ENCODE measurements at regions not wholly inside any gene's neighbourhood (a gene's known extent, or its start where the extent isn't known, plus 50 kb on each side); places are given as distances from the start of the nearest gene placed in this dataset.
A peak's percentile ranks its signal among the peaks of the same experiment; 100 is the strongest.
"Not testable (repeated sequence)": the region's sequence is repeated elsewhere in the genome, so short reads cannot be mapped to it uniquely, and the experiment has no call there.

DNA sequence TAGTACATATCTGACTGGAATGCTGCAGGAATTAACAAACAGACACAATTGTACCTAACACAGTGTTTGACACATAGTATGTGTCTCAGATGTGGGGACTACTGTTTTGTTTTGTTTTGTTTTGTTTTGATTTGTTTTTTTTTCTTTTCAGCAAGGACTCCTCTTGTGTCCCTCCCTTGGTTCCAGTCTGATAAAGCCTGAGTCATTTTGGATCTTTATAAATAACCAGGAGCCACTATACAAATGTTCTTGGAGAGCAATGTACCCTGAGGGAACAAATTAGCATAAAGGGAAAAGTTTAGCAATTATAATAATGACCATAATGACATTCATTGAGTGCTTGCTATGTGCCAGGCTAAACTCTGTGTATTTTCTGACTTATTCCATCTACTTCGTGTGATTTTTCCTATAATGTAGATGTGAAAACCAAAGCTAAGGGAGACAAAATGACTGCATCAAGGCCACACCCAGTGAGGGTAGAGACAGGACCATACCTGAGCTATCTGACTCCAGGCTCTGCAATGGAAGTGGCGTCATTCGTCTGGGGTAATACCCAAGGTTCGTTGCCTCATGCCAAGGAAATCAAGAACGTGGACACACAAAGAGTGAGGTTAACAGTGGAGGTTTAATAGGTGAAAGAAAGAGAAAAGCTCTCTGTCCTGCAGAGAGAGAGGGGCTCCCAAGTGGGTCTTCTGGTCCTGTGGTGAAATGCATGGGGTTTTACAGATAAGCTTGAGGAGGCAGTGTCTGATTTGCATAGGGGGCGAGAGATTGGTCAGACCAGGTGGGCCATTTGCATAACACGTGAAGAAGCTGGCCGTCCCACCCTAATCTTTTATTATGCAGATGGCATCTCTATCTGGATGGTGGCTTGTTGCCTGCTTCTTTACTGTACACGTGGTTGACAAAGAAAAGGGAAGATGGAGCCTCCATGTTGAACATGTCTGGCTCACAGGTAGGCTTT lies 285.5 kb upstream of the SFSWAP start:
- DNase-seq, result no peak

DNA sequence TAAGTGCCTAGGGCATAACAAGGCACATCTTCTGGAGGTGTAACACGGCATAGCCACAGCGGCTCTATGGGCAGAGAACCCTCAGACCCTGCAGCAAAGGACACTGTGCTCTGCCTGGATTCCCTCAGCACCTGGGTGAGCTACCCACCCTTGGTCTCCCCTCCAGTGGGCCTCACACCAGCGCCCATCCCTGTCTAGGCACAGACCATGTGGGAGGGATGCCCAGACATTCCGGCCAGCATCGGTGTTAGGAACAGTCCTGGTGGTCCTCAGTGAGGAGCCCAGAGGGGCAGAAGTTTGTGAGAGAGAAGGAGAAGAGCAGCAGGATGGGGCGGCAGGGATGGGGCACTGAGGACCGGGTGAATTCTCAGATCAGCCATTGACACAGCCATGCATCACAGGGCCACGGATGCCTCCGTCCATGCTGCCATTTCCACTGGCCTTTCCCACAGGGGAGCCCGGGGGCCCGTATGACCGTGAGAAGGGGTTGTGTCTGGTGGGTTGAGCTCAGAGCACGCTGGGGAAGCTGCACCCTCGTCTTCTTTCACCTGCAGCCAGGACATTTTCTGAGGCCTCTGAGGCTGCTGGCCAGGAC lies 282.7 kb upstream of the SFSWAP start:
- DNase-seq, result no peak

DNA sequence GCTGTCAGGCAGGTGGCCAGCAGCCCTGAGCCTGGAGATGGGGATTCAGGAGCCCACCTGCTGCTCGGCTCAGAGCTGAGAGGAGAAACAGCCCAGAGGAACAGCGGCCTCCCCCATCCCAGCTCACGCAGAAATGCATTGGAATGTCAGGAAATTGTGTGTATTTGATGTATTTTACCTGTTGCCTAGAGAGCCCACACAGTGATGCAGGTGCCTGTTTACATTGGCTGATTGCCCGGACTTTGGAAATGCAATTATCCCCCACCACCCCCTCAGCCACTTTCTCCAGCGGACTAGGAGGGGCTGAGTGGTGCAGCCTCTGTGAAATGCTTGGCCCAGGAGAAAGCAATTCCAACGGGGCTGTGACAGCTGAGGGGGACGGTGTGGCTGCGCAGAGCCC lies 281.7 kb upstream of the SFSWAP start:
- not testable (repeated sequence) for DNase-seq

DNA sequence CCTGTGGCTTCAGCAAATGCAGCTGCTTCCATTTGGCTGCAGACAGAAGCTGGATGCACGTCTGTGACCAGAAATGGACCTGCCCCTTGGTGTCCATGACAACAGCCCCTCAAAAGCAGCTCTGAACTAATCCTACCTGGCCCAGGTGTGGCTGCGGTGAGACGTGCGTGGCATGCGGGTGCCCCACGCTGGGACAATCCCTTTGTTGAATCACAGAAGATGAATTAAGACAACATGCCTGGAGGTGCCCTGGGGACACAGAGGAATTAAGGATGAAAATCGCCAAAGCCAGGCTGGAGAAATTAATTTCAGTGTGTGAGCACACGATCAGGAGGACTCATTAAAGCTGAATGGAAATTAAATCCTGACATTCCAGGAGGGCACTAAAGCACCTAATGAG lies 281.2 kb upstream of the SFSWAP start:
- DNase-seq, result not testable (repeated sequence)

DNA sequence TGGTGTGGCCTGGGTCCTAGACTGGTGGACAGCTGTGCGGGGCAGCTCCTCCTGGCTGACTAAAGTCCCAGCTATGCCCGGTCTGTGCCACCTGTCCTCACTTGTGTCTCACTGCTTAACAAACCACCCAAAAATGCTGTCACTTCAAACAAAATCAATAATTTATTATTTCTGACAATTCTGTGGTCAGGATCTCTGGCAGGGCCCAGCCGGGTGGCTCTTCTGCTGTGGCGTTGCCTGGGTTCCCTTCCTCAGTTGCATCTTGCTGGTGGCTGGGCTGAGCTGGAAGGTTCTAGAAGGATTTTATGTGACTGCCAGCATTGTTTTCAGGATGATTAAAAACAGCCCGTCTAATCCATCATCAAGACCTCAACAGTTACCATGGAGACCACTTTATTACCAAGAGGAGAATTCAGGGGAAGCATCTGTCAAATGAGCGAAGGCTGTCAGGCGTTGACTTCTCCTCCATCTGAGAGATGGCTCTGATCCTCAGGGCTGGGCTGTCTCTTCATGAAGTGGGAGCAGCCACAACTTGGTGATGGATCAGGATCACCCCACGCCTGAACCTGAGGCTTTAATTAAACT lies 280.6 kb upstream of the SFSWAP start:
- DNase-seq, result no peak

DNA sequence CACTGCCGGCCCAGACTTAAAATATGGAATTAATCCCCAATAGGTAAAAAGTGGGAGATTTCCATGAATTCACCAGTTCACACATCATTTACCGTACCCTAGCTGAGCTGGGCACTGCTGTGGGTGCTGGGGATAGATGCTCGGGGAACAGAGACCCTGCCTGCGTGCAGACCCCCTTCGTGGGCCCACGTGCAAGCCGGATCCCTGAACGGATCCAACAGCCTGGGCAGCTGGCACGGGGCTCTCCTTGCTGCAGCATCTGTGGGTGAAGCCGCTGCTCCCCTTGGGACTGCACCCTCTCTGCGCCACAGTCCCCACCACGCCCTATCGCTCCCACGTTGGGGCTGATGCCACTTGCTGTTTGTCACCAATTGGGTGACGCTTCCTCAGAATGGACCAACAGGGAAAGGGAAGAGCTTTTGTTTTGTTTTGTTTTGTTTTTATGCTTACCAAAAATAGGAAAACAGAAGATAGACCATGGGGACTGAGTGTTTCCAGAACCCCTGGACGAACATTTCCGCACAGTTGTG lies 279.7 kb upstream of the SFSWAP start:
- not testable (repeated sequence) for DNase-seq

DNA sequence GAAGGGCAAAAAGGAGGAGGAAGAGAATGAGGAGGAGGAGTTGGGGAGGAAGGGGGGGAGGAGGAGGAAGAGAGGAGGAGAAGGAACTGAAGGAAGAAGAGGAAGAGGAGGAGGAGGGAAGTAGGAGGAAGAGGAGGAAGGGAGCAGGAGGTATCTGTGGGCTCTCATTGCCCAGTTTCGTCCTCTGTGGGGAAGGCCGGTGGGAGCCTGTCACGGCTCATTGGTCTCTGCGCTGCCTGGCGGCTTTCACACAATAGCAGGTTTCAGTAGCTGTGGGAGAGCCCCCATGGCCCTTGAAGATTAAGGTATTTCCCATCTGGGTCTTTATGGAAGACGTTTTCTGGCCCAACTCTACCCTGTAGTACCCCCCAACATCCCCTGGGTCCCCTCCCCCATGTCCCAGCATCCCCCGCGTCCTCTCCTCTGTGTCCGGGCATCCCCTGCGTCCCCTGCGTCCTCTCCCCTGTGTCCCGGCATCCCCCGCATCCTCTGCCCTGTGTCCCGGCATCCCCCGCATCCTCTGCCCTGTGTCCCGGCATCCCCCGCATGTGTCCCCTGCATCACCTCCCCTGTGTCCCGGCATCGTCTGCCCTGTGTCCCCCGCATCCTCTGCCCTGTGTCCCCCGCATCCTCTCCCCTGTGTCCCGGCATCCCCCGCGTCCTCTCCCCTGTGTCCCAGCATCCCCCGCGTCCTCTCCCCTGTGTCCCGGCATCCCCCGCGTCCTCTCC lies 278.2 kb upstream of the SFSWAP start:
- DNase-seq, result no peak

DNA sequence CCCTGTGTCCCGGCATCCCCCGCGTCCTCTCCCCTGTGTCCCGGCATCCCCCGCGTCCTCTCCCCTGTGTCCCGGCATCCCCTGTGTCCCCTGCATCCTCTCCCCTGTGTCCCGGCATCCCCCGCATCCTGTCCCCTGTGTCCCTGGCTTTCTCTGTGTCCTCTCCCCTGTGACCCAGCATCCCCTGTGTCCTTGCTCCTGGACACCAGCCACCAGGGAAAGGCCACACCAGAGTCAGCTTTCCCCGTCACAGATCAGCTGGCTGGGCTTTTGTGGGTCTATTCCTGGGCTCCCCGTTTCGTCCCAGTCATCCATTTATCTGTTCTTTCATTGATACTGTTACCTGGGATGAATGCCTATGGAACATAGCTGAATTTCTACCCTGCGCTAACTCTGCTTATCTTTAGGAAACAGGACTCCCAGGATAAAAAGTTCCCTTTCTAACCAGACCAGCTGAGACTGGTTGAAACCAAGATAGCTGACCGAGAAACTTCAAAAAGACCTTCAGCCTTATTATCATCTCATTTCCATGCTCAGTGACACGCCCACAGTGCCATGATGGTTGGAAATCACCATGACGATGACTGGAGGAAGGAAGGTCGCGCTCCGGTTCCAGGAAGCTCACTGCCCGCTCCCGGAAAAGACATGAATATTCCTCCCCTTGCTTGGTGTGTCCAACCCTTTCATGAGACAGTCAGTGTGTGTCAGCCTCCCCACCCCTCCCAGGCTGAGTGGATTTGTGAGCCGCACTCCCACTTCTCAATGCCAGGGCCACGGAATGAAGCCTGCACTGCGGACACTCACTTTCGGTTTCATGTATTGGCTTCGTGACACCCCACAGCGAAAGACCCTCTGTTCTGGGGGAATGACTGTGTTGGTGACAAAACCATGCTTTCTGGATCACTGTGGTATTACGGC lies 276.4 kb upstream of the SFSWAP start:
- peak; percentile 78 for DNase-seq

DNA sequence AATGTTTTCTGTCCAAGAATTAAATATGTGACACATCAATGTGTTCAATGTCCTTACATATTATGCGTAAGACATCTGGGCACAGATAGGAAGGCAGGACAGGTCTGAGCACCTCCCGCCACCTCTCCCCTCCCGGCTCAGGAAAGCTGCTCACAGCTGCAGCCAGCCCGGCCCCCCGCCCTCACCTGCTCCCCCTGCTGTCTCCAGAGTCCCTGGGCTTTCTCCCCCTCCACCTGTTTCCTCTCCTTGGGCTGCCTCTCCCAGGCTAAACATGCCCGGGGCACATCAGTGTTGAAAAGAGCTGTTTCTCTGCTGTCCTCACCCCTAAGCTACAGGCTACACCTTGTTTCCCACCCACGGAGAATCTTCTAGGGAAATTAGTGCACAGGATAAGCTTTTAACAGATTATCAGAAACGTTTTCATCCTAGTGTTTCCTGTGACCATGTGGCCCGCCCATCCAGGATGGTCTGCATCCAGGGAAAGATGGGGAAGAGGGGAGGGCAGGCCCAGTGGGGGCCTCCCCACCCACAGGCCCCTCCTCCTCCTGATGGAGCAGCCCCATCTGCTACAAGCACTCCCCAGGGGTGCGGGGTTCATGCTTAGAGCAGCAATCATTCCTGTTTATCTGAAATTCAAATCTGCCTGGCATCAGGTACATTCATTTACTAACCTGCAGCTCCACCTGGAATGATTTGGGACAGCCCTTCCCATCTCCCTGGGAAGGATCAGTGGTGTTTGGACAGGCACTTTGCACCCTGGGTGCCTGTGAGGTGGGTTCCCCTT lies 273.8 kb upstream of the SFSWAP start:
- no peak for DNase-seq

DNA sequence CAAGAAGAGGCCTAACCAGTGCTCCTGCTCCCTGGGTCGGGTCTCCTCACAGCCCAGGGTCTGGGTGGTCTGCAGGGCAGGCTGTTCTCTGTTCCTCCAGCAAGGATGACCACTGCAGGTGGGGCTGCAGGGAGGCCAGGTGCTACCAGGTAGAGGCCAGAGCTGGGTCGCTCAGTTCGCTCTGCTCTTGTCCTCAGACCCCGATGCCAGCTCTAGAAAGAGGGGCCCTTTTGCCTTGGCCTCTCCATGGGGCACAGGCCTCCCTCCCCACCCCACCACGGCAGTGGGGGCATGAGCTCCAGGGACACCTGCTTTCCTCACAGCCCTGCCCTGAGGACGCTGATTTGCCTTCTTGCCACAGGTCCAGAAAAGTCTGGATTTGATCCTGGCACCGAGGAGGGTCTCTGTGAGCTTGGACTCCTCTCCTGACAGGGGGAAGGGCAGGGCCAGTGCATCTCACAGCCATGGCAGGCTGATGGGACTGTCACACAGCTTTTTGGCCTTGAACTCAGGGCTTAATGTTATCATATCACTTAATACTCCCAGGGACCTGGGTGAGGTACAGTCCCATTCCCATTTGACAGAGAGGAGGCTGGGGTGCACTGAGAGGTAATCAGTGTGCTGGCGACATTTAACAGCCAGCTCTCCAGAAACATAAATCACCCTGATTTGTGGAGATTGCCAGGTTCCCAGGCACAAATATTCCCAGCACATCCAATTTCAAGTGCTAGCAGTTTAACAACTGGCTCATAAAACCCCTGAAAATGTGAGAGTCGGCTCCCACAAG lies 273.0 kb upstream of the SFSWAP start:
- DNase-seq, result no peak

DNA sequence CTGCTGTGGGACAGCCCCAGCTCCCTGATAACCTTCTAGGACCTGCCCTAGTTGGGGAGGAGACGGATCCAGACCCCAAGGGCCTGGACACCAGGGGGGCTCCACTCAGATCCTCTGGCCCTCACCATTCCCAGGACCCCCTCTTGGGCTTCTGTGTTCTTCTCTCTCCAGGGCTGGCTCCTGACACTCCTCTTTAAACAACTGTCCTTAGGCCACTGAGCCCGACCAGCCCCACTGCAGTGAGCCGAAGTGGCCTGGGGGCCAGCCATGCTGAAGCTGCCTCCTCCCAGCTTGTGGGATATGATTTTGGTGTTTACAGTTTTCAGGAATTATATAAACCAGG lies 272.4 kb upstream of the SFSWAP start:
- DNase-seq, result not testable (repeated sequence)

DNA sequence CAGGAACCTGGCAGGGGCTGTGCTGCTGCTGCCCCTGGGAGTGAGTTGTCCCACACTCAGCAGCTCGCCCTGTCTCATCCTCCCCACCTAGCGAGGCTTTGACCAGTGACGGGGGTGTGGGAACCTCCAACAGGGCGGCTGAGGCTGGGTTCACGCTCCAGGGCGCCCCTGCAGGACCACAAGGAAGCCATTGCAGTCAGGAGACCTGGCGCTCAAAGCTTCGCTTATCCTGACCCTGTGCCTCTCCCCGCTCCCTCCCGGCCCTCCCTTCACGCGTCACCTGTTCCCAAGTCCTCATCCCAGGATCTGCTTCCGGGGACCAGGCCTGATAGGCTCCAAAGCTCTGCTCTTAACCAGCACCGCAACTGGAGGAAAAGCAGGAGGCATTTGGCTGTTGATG lies 272.0 kb upstream of the SFSWAP start:
- no peak for DNase-seq

DNA sequence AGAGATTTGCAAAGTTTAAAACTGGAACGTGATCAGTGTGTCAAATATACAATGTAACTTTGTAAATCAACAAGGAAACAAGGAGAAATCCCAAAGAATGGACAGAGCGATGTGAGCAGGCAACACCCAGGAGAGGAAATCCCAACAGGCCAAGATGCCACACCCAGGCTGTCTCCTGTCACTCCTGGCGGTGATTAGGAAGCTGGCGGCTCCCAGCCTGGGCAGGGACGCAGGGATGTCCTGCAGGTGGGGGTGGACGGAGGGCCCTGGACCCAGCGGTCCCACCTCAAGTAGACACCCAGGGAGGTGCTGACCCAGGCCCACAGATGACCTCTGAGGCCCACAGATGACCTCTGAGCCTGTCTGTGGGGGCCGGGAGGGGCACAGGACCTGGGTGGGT lies 271.1 kb upstream of the SFSWAP start:
- DNase-seq, result not testable (repeated sequence)

DNA sequence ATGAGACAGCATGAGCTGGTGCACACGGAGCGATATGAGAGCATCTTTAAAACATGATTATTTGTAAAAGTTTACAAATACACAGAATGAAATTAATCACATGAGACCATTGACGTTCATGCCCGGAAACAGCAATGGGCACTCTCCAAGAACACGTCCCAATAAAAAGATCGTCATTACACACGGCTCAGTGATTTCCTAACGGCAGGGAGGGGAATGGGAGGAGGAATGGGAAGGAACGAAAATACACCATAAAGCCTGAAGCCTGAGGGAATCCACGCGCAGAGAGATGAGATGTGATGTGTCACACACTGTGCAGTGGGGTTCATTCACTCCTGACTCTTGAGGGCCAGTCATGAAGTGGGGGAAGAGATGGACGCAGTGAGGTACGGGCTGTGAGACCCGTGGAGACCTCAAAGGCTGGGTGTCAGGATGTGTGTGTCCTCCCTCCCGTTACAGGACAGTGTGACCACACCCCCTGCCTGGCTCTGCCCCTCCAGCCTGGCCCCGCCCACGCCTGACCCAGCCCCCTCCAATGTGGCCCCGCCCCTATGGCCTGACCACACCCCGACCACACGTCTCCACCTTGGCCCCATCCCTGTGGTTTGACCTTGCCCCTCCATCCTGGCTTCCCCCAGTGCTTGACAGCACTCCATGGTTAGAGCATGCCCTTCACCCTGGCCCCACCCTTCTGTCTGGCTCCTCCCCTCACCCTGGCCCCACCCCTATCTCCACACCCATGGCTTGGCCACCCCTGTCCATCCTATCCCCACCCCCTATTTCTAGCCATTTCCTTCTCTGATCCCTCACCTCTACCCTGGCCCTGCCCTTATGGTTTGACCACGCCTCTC lies 270.5 kb upstream of the SFSWAP start:
- DNase-seq, result not testable (repeated sequence)

DNA sequence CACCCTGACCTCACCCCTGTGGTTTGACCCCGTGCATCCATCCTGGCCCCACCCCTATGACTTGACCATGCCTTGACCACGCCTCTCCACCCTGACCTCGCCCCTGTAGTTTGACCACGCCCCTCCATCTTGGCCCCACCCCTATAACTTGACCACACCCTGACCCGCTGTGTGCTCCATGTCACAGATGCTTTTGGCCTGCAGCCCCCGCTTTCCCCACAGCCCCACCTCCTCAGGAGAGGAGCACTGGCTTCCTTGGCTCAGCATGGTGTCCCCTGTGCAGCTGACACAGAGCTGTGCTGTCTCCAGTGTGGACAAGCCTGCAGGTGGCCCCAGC lies 269.9 kb upstream of the SFSWAP start:
- DNase-seq, result peak; percentile 72

DNA sequence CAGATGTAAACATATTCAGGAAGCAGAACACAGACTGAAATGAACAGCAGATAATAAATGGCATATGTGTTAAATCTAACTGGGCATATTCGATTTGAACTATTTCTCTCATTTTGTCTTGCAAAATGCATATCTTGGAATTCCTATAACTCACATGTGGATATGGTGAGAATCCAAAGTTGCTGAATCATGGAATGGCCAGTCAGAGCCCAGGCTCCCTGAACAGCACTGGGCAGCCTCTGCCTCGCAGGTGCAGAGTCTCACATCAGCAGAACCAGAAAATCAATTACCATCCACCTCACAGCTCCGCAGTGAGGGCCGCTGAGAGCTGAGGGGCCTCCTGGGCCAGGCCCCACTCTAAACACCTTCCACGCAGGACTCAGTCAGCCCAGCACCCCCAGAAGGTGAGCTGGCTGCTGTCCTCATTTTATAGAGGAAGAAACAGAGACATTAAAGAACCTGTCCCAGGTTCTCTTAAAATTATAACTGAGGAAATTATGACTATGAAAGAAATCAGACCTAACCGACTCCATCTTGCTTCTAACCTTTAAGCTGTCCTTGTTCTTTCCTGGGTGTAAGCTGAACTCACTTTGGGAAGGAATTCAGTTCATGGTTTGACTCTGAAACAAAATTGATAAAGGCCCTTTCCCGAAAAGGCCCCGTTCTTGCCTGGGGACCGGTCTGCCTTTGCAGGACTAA lies 269.1 kb upstream of the SFSWAP start:
- DNase-seq, result no peak

DNA sequence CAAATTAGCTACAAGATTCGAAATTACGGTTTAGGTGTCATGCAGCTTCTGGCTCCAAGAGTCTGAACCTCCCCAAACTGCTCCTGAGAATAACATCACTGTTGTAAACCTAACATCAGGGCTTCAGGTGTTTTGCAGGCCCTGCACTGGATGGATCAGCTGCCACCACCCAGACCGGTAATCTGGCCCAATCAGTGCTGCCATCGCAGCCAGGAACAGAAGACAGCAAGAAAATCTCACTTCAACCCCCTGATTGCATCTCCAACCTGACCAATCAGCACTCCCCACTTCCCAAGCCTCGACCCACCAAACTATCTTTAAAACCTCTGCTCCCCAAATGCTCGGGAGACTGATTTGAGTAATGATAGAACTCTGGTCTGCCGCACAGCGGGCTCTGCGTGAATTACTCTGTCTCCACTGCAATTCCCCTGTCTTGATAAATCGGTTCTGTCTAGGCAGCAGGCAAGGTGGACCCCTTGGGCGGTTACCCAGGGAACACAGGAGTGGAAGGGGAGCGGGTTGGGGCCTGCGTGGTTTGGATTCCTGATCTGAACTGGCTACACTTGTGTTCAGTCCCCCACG lies 268.5 kb upstream of the SFSWAP start:
- no peak for DNase-seq

Data from hematopoietic multipotent progenitor cell treated with erythropoietin and hydrocortisone succinate and interleukin-3 and kit ligand, for 4 days (in vitro differentiated cells).